GM12875 (cell line): ENCODE measurements at regions not wholly inside any gene's neighbourhood (a gene's known extent, or its start where the extent isn't known, plus 50 kb on each side); places are given as distances from the start of the nearest gene placed in this dataset.

Source experiments
- H3K4me3 ChIP-seq: one replicate; pipeline ENCODE4 v1.5.1; 2011; ENCODE audit warnings: low read depth, low read length, control low read depth
- TF ChIP-seq, protein P1 (sequence below): IDR thresholded peaks from 2 replicates; pipeline ENCODE4 v1.5.1; 2011; ENCODE audit warnings: low read depth, mild to moderate bottlenecking, control low read depth, inconsistent platforms, low read length, moderate library complexity, borderline replicate concordance; ENCODE audit not compliant: insufficient read depth

GRCh38 chr1:118437664-118438063 is 252.6 kb upstream of the SPAG17 start:
- TF ChIP-seq, protein P1, sequence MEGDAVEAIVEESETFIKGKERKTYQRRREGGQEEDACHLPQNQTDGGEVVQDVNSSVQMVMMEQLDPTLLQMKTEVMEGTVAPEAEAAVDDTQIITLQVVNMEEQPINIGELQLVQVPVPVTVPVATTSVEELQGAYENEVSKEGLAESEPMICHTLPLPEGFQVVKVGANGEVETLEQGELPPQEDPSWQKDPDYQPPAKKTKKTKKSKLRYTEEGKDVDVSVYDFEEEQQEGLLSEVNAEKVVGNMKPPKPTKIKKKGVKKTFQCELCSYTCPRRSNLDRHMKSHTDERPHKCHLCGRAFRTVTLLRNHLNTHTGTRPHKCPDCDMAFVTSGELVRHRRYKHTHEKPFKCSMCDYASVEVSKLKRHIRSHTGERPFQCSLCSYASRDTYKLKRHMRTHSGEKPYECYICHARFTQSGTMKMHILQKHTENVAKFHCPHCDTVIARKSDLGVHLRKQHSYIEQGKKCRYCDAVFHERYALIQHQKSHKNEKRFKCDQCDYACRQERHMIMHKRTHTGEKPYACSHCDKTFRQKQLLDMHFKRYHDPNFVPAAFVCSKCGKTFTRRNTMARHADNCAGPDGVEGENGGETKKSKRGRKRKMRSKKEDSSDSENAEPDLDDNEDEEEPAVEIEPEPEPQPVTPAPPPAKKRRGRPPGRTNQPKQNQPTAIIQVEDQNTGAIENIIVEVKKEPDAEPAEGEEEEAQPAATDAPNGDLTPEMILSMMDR = no peak
- no peak overlapping the region for H3K4me3 ChIP-seq

DNA sequence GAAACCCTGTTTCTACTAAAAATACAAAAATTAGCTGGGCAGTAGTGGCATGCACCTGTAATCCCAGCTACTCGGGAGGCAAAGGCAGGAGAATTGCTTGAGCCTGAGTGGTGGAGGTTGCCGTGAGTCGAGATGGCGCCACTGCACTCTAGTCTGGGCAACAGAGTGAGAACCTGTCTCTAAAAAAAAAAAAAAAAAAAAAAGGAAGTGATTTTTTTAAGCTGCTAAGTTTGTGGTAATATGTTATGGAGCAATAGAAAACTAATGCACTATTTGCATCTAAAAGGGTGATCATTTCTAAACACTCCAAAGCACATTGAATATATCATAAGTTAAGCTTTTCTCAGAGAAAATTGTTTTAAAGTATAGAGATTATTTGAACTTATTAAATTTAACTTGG is 244.8 kb upstream of the SPAG17 start:
- TF ChIP-seq, protein P1 = no peak
- H3K4me3 ChIP-seq = no peak overlapping the region

- TF ChIP-seq, protein P1 = no peak
- H3K4me3 ChIP-seq = no peak overlapping the region
Observed at GRCh38 chr1:118421868-118422350, 236.9 kb upstream of the SPAG17 start.

GRCh38 chr1:118404024-118404423 is 219.0 kb upstream of the SPAG17 start:
- TF ChIP-seq, protein P1 = no peak
- H3K4me3 ChIP-seq = no peak overlapping the region

- H3K4me3 ChIP-seq = no peak overlapping the region
- TF ChIP-seq, protein P1 = no peak
Observed at GRCh38 chr1:118397496-118397859, 212.4 kb upstream of the SPAG17 start.

- H3K4me3 ChIP-seq = no peak overlapping the region
- TF ChIP-seq, protein P1 = no peak
Observed at GRCh38 chr1:118396829-118397495, 211.9 kb upstream of the SPAG17 start.

DNA sequence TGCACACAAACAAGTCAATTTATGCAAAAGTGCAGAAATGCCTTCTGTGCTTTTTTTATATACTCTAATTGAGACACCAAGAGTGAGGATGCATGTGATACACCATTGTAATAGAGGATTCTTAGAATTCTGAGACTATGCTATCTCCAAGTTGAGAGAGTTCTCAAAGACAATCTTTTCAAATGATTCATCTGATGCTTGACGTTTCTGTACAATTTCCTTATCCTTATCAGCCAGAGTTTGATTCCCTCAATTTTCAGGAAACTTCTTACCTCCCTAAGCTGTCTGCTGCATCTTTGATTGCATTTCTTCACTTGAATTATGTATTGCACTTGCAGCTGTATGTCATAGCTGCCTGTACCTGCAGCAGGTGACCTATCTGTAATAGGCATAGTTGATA is 211.3 kb upstream of the SPAG17 start:
- H3K4me3 ChIP-seq = no peak overlapping the region
- TF ChIP-seq, protein P1 = no peak
